Upper lobe of left lung (tissue), 4 donors: ENCODE measurements at regions not wholly inside any gene's neighbourhood (a gene's known extent, or its start where the extent isn't known, plus 50 kb on each side); places are given as distances from the start of the nearest gene placed in this dataset.

Experiments used
- CTCF ChIP-seq, 6 experiments: fragments of 450-650 bp in 4 of 6; fragments of 200-600 bp in 2 of 6; sonication (generic) in 2 of 6; IDR thresholded peaks; one replicate each; pipeline ENCODE4 v1.5.1; 2016 to 2019; ENCODE audit warnings: antibody characterized with exemption in 6 of 6
- EP300 ChIP-seq, 4 donors: sonication (generic); formaldehyde crosslinking; IDR thresholded peaks; one replicate each; pipeline ENCODE4 v1.5.1; 2017; ENCODE audit warnings: antibody characterized with exemption in 4 of 4, control low read depth in 2 of 4
- POLR2A ChIP-seq, 4 donors: fragments of 450-650 bp; IDR thresholded peaks; one replicate each; pipeline ENCODE4 v1.5.1; 2016 to 2017; ENCODE audit warnings: antibody characterized with exemption in 4 of 4, mild to moderate bottlenecking in 2 of 4
- POLR2AphosphoS5 ChIP-seq, 2 donors: sonication (generic); formaldehyde crosslinking; IDR thresholded peaks; one replicate each; pipeline ENCODE4 v1.5.1; 2017; ENCODE audit warnings: antibody characterized with exemption in 2 of 2

- no peak for TF ChIP-seq CTCF (IDR thresholded peaks at IDR 0.05)
- no peak for TF ChIP-seq POLR2A (IDR thresholded peaks at IDR 0.05)
- no peak for TF ChIP-seq EP300 (IDR thresholded peaks at IDR 0.05)
- TF ChIP-seq POLR2AphosphoS5 (IDR thresholded peaks at IDR 0.05), result no peak
These were observed 82.3 kb upstream of the SLC24A3 start for GRCh38 chr20:19129976-19130612.
